Keratinocyte (primary cell): ENCODE measurements at regions not wholly inside any gene's neighbourhood (a gene's known extent, or its start where the extent isn't known, plus 50 kb on each side); places are given as distances from the start of the nearest gene placed in this dataset.

Source experiments
- DNase-seq: peaks from one replicate; pipeline ENCODE4 v3.0.0-alpha.2; 2011; ENCODE audit warnings: low read depth, missing footprints, low spot score
- FAIRE-seq: peaks from 2 replicates; lab custom pipeline; 2011; peaks lifted over from hg19 to GRCh38; lab: Jason Lieb, UNC
- H2AFZ ChIP-seq: 2 replicates; pipeline ENCODE4 v1.6.0; 2012; ENCODE audit warnings: low read length, control low read depth, inconsistent platforms; ENCODE audit not compliant: control insufficient read depth
- H3K27ac ChIP-seq: 2 replicates; pipeline ENCODE4 v1.5.1; 2011; ENCODE audit warnings: low read length; ENCODE audit not compliant: control insufficient read depth, insufficient read depth
- H3K27me3 ChIP-seq: 3 replicates; pipeline ENCODE4 v1.6.0; 2011; ENCODE audit warnings: low read length; ENCODE audit not compliant: control insufficient read depth, insufficient read depth; ENCODE audit errors: extremely low read depth
- H3K36me3 ChIP-seq, 2 experiments: 2 replicates in 1 of 2; 3 replicates in 1 of 2; pipeline ENCODE4 v1.5.1; 2011; ENCODE audit warnings: low read length in 2 of 2, mild to moderate bottlenecking in 1 of 2; ENCODE audit not compliant: control insufficient read depth in 2 of 2, insufficient read depth in 2 of 2; ENCODE audit errors: extremely low read depth in 1 of 2
- H3K4me1 ChIP-seq: 3 replicates; pipeline ENCODE4 v1.5.1; 2011; ENCODE audit warnings: low read length; ENCODE audit not compliant: control insufficient read depth, insufficient read depth; ENCODE audit errors: extremely low read depth
- H3K4me2 ChIP-seq: 3 replicates; pipeline ENCODE4 v1.6.0; 2011; ENCODE audit warnings: low read depth, low read length; ENCODE audit not compliant: control insufficient read depth, insufficient read depth; ENCODE audit errors: extremely low read depth
- H3K4me3 ChIP-seq, 3 experiments: fragments of 200-600 bp in 1 of 3; sonication (generic) in 1 of 3; 2 replicates in 2 of 3; 3 replicates in 1 of 3; pipeline ENCODE4 v1.5.1; 2011 to 2016; ENCODE audit warnings: low read length in 3 of 3, mild to moderate bottlenecking in 3 of 3, control low read depth in 2 of 3, inconsistent platforms in 1 of 3, low read depth in 1 of 3, mixed read lengths in 1 of 3, mixed run types in 1 of 3, moderate library complexity in 1 of 3; ENCODE audit not compliant: control insufficient read depth in 2 of 3, insufficient read depth in 2 of 3; ENCODE audit errors: extremely low read depth in 1 of 3
- H3K79me2 ChIP-seq: 2 replicates; pipeline ENCODE4 v1.6.0; 2012; ENCODE audit warnings: low read length; ENCODE audit not compliant: control insufficient read depth, insufficient read depth
- H3K9ac ChIP-seq: 3 replicates; pipeline ENCODE4 v1.6.0; 2011; ENCODE audit warnings: low read length; ENCODE audit not compliant: control insufficient read depth, insufficient read depth; ENCODE audit errors: extremely low read depth
- H3K9me1 ChIP-seq: 3 replicates; pipeline ENCODE4 v1.6.0; 2011; ENCODE audit warnings: low read length; ENCODE audit not compliant: control insufficient read depth, insufficient read depth; ENCODE audit errors: extremely low read depth
- H3K9me3 ChIP-seq: 2 replicates; pipeline ENCODE4 v1.5.1; 2012; ENCODE audit warnings: low read depth, low read length; ENCODE audit not compliant: control insufficient read depth
- H4K20me1 ChIP-seq: 3 replicates; pipeline ENCODE4 v1.6.0; 2011; ENCODE audit warnings: low read length; ENCODE audit not compliant: control insufficient read depth, insufficient read depth; ENCODE audit errors: extremely low read depth
- EZH2 ChIP-seq: IDR thresholded peaks from one replicate; pipeline ENCODE4 v1.6.1; 2012; ENCODE audit warnings: inconsistent platforms, mild to moderate bottlenecking, low read length, moderate library complexity
- dilution Hi-C: fragments of 300-500 bp; cut with MboI; formaldehyde crosslinking; loops from one replicate; pipeline ENCODE4 v1.7.0; 2020; ENCODE audit warnings: low sequenced_read_pairs; ENCODE audit not compliant: extremely low pct_ligation_motif_present
- TF ChIP-seq, protein P1 (sequence below), 3 experiments: IDR thresholded peaks in 1 of 3; conservative IDR thresholded peaks in 1 of 3; optimal IDR thresholded peaks in 1 of 3; 2 replicates in 2 of 3; 3 replicates in 1 of 3; pipeline versions ENCODE3 to v1.5.1; 2011; ENCODE audit warnings: low read length in 3 of 3, mild to moderate bottlenecking in 3 of 3, moderate library complexity in 2 of 3, control low read depth in 1 of 3, inconsistent platforms in 1 of 3; ENCODE audit not compliant: insufficient read depth in 2 of 3; ENCODE audit errors: extremely low read depth in 1 of 3

DNA sequence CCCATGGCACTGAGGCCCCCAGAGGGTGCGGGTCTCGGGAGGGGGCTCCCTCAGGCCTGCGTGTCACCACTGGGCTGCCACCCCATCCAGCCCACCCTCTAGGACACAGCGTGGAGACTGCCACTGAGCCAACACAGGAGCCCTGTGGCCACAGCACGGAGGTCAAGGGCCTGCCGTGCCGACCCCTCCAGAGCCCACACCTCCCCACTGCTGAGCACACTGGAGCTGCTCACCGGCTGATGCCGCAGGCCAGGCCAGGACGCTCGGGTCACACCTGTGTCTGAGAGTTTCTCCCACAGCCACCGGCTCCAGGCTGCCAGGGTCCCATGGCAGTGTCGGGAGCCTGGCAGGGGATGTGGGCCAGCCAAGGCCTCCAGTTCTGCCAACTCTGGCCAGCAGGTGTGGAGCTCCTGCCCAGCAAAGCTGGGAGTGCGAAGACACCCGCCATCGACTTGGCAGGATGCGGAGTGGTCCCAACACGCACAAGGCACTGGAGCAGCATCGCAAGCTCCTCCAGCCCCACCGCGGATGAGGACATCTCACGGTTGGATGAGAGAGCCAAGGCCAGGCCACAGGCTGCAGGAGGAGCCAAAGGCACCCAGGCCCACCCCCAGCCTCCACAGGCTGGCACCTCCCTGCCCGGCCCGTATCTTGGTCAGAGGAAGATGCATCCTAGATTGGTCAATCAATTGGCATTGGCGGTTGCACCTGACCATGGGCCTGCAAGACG lies 187.1 kb downstream of the BRD1 start:
- Histone ChIP-seq H3K4me1 (no peaks in the 10 kb centered on the region), H3K9me1 (no peaks in the 10 kb centered on the region), H2AFZ (no peak overlapping the region), H3K9me3 (peaks cover 14% of the 10 kb centered on the region), H4K20me1 (no peaks in the 10 kb centered on the region), H3K9ac (no peak overlapping the region), H3K36me3 (no peaks in the 10 kb centered on the region), H3K79me2 (no peaks in the 10 kb centered on the region), H3K27ac (no peak overlapping the region), H3K4me2 (no peak overlapping the region), H3K27me3 (no peaks in the 10 kb centered on the region), H3K4me3 (no peak overlapping the region)
- TF ChIP-seq, protein P1, sequence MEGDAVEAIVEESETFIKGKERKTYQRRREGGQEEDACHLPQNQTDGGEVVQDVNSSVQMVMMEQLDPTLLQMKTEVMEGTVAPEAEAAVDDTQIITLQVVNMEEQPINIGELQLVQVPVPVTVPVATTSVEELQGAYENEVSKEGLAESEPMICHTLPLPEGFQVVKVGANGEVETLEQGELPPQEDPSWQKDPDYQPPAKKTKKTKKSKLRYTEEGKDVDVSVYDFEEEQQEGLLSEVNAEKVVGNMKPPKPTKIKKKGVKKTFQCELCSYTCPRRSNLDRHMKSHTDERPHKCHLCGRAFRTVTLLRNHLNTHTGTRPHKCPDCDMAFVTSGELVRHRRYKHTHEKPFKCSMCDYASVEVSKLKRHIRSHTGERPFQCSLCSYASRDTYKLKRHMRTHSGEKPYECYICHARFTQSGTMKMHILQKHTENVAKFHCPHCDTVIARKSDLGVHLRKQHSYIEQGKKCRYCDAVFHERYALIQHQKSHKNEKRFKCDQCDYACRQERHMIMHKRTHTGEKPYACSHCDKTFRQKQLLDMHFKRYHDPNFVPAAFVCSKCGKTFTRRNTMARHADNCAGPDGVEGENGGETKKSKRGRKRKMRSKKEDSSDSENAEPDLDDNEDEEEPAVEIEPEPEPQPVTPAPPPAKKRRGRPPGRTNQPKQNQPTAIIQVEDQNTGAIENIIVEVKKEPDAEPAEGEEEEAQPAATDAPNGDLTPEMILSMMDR (optimal IDR thresholded peaks at IDR 0.05 in 1 of 3, IDR thresholded peaks at IDR 0.05 in 1 of 3, conservative IDR thresholded peaks at IDR 0.05 in 1 of 3; ENCODE audit: extremely low read depth in 1 of 3, insufficient read depth in 2 of 3, low read length in 3 of 3): no peak
- TF ChIP-seq EZH2: no peak
- FAIRE-seq: no peak
- dilution Hi-C loops: no loop called here
- no peak for DNase-seq

DNA sequence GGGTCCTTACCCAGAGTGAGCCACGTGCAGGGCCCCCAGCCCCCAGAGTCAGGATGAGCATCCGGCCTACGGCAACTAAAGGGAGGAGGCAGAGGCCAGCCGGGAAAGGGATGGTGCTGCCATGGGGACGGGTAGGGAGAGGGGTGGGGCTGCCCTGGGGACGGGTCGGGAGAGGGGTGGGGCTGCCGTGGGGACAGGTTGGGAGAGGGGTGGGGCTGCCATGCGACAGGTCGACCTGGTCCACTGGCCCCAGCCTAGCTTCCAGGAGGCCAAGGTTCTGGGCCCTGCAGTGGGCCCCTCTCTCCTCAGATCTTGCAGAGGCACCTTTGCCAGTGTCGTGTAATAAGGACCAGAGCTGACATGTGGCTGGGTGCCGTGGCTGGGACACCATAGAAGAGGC lies 187.7 kb downstream of the BRD1 start:
- Histone ChIP-seq H4K20me1 (no peaks in the 10 kb centered on the region), H3K4me3 (no peak overlapping the region), H3K36me3 (no peaks in the 10 kb centered on the region)

More for the DNA sequence above, 187.7 kb downstream of the BRD1 start:
- TF ChIP-seq, protein P1 (optimal IDR thresholded peaks at IDR 0.05 in 1 of 3, IDR thresholded peaks at IDR 0.05 in 1 of 3, conservative IDR thresholded peaks at IDR 0.05 in 1 of 3; ENCODE audit: extremely low read depth in 1 of 3, insufficient read depth in 2 of 3, low read length in 3 of 3): no peak
- no peak for TF ChIP-seq EZH2
- dilution Hi-C loops: no loop called here
- no peaks in the 10 kb centered on the region for H3K9me1 ChIP-seq
- H2AFZ ChIP-seq: no peak overlapping the region
- H3K79me2 ChIP-seq: no peaks in the 10 kb centered on the region
- H3K27ac ChIP-seq: no peak overlapping the region
- H3K4me1 ChIP-seq: no peaks in the 10 kb centered on the region
- H3K9me3 ChIP-seq: peaks cover 11% of the 10 kb centered on the region
- no peak for FAIRE-seq
- no peak overlapping the region for H3K9ac ChIP-seq
- no peak for DNase-seq
- H3K27me3 ChIP-seq: no peaks in the 10 kb centered on the region
- H3K4me2 ChIP-seq: no peak overlapping the region
